ENCODE measurements at regions not wholly inside any gene's neighbourhood (a gene's known extent, or its start where the extent isn't known, plus 50 kb on each side); places are given as distances from the start of the nearest gene placed in this dataset.

GRCh38 chr3:159237226-159237625 lies 435.4 kb downstream of the MFSD1 start:
- no peak overlapping the region for H3K27ac Mint-ChIP-seq
- no peaks in the 10 kb centered on the region for H3K9me3 Mint-ChIP-seq
- H3K4me1 Mint-ChIP-seq (ENCODE audit: unreplicated experiment) = peaks cover 5% of the 10 kb centered on the region

GRCh38 chr3:159238646-159239045 lies 436.8 kb downstream of the MFSD1 start:
- TF ChIP-seq, protein P1, sequence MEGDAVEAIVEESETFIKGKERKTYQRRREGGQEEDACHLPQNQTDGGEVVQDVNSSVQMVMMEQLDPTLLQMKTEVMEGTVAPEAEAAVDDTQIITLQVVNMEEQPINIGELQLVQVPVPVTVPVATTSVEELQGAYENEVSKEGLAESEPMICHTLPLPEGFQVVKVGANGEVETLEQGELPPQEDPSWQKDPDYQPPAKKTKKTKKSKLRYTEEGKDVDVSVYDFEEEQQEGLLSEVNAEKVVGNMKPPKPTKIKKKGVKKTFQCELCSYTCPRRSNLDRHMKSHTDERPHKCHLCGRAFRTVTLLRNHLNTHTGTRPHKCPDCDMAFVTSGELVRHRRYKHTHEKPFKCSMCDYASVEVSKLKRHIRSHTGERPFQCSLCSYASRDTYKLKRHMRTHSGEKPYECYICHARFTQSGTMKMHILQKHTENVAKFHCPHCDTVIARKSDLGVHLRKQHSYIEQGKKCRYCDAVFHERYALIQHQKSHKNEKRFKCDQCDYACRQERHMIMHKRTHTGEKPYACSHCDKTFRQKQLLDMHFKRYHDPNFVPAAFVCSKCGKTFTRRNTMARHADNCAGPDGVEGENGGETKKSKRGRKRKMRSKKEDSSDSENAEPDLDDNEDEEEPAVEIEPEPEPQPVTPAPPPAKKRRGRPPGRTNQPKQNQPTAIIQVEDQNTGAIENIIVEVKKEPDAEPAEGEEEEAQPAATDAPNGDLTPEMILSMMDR (conservative IDR thresholded peaks at IDR 0.05) = no peak
- H3K4me1 Mint-ChIP-seq (ENCODE audit: unreplicated experiment) = peaks cover 5% of the 10 kb centered on the region
- peaks cover 6% of the 10 kb centered on the region for H3K27me3 Mint-ChIP-seq
- no peaks in the 10 kb centered on the region for H3K9me3 Mint-ChIP-seq
- H3K27ac Mint-ChIP-seq = no peak overlapping the region
- no peak overlapping the region for H3K4me3 Mint-ChIP-seq
- no peak for DNase-seq (ENCODE audit: extremely low spot score, unreplicated experiment)
- H3K36me3 Mint-ChIP-seq = no peaks in the 10 kb centered on the region

More at GRCh38 chr3:159237226-159237625, 435.4 kb downstream of the MFSD1 start:
- peaks cover 6% of the 10 kb centered on the region for H3K27me3 Mint-ChIP-seq
- H3K4me3 Mint-ChIP-seq = no peak overlapping the region
- no peaks in the 10 kb centered on the region for H3K36me3 Mint-ChIP-seq
- DNase-seq (ENCODE audit: extremely low spot score, unreplicated experiment) = no peak
- TF ChIP-seq, protein P1 (conservative IDR thresholded peaks at IDR 0.05) = no peak

DNA sequence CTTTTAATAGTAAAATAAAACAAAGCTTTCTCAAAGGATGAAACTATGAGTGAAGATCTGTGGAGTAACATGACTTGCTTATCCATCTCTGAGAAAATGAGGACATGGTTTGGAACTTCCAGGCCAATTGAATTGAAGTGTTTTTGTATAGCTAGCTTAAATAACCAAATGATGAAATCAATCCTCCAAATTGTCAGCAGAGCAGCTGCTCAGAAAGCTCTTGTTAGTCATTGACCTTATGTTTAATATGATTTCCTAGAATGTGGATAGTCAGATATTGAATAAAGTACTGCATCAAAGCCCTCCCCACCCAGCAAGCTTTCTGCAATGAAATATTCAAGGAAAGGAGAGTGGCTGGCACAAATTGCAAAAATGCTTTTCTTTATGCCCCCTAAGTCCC lies 437.2 kb downstream of the MFSD1 start:
- no peak for DNase-seq (ENCODE audit: extremely low spot score, unreplicated experiment)
- H3K4me3 Mint-ChIP-seq = no peak overlapping the region
- H3K27me3 Mint-ChIP-seq = peaks cover 6% of the 10 kb centered on the region
- H3K27ac Mint-ChIP-seq = no peak overlapping the region
- TF ChIP-seq, protein P1 (conservative IDR thresholded peaks at IDR 0.05) = no peak
- peaks cover 5% of the 10 kb centered on the region for H3K4me1 Mint-ChIP-seq (ENCODE audit: unreplicated experiment)
- no peaks in the 10 kb centered on the region for H3K9me3 Mint-ChIP-seq
- H3K36me3 Mint-ChIP-seq = no peaks in the 10 kb centered on the region

- Mint-ChIP-seq H3K36me3 (no peaks in the 10 kb centered on the region), H3K27ac (no peak overlapping the region), H3K27me3 (no peaks in the 10 kb centered on the region), H3K4me1 (ENCODE audit: unreplicated experiment) (no peaks in the 10 kb centered on the region), H3K9me3 (no peaks in the 10 kb centered on the region), H3K4me3 (no peak overlapping the region)
- TF ChIP-seq, protein P1 (conservative IDR thresholded peaks at IDR 0.05) = no peak
- DNase-seq (ENCODE audit: extremely low spot score, unreplicated experiment) = no peak
These were observed 443.1 kb downstream of the MFSD1 start for GRCh38 chr3:159244933-159245332.

- no peaks in the 10 kb centered on the region for H3K9me3 Mint-ChIP-seq
- H3K27me3 Mint-ChIP-seq = no peaks in the 10 kb centered on the region
- TF ChIP-seq, protein P1 (conservative IDR thresholded peaks at IDR 0.05) = no peak
- H3K36me3 Mint-ChIP-seq = no peaks in the 10 kb centered on the region
- no peak overlapping the region for H3K4me3 Mint-ChIP-seq
- H3K4me1 Mint-ChIP-seq (ENCODE audit: unreplicated experiment) = no peaks in the 10 kb centered on the region
- no peak overlapping the region for H3K27ac Mint-ChIP-seq
- no peak for DNase-seq (ENCODE audit: extremely low spot score, unreplicated experiment)
These were observed 444.0 kb downstream of the MFSD1 start for GRCh38 chr3:159245871-159246270.

DNA sequence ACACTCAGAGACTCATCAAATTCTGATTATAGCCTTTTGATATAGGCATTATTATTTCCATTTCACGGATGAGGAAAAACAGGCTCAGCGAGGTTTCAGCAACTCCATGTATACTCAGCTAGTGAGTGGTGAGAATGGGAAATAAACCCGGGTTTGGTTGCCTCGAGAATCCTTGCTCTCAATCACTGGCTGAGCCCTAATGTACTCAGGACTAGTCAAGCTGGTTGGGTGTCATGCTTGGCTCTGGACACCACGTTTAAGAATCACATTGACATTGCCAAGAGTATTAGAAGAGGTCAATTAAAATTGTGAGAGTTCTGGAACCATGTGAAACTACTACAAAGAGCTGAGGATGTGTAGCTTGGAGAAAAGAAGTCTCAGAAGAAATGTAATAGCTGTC lies 444.5 kb downstream of the MFSD1 start:
- Mint-ChIP-seq H3K36me3 (no peaks in the 10 kb centered on the region), H3K27ac (no peak overlapping the region), H3K4me3 (no peak overlapping the region), H3K4me1 (ENCODE audit: unreplicated experiment) (no peaks in the 10 kb centered on the region), H3K9me3 (no peaks in the 10 kb centered on the region), H3K27me3 (no peaks in the 10 kb centered on the region)
- no peak for DNase-seq (ENCODE audit: extremely low spot score, unreplicated experiment)
- TF ChIP-seq, protein P1 (conservative IDR thresholded peaks at IDR 0.05) = no peak
